ENCODE measurements at regions not wholly inside any gene's neighbourhood (a gene's known extent, or its start where the extent isn't known, plus 50 kb on each side); places are given as distances from the start of the nearest gene placed in this dataset.

- H3K27ac ChIP-seq (ENCODE audit: extremely low read depth, low read depth, low read length) = no peak overlapping the region
- ChIA-PET CTCF (no interaction called here), POLR2A (no interaction called here)
- H3K4me3 ChIP-seq (ENCODE audit: low read depth, low read length) = no peak overlapping the region
- H3K36me3 ChIP-seq (ENCODE audit: control insufficient read depth in 2 of 2, insufficient read depth in 1 of 2, low read length in 2 of 2) = no peaks in the 10 kb centered on the region
- H3K9me3 ChIP-seq (ENCODE audit: control insufficient read depth, insufficient read depth, low read depth, low read length) = no peaks in the 10 kb centered on the region
- H3K4me1 ChIP-seq (ENCODE audit: control insufficient read depth, insufficient read depth, low read length) = no peaks in the 10 kb centered on the region
- TF ChIP-seq ZNF133 (tag by site-specific recombination; IDR thresholded peaks at IDR 0.05) (no peak), ZNF26 (tag by site-specific recombination; IDR thresholded peaks at IDR 0.05) (no peak), GLI2 (tag by site-specific recombination; IDR thresholded peaks at IDR 0.05; ENCODE audit: borderline replicate concordance, low read depth) (no peak), ZNF169 (tag by site-specific recombination; IDR thresholded peaks at IDR 0.05) (no peak), PRDM2 (tag by site-specific recombination; IDR thresholded peaks at IDR 0.05; ENCODE audit: borderline replicate concordance) (no peak), ZNF155 (tag by site-specific recombination; IDR thresholded peaks at IDR 0.05) (no peak), GLIS2 (tag by site-specific recombination; IDR thresholded peaks at IDR 0.05) (no peak), ZNF221 (tag by site-specific recombination; IDR thresholded peaks at IDR 0.05; ENCODE audit: borderline replicate concordance) (no peak), ZNF10 (tag by site-specific recombination; IDR thresholded peaks at IDR 0.05) (no peak), ZNF266 (tag by site-specific recombination; IDR thresholded peaks at IDR 0.05; ENCODE audit: low read depth) (no peak), ZNF223 (tag by site-specific recombination; IDR thresholded peaks at IDR 0.05) (no peak), ZNF585B (tag by site-specific recombination; IDR thresholded peaks at IDR 0.05) (no peak), ZEB2 (tag by site-specific recombination; IDR thresholded peaks at IDR 0.05) (no peak), ZNF596 (tag by site-specific recombination; IDR thresholded peaks at IDR 0.05) (no peak), ZNF776 (tag by site-specific recombination; IDR thresholded peaks at IDR 0.05; ENCODE audit: borderline replicate concordance) (no peak), ZFP41 (tag by site-specific recombination; IDR thresholded peaks at IDR 0.05; ENCODE audit: borderline replicate concordance) (no peak), ZNF48 (tag by site-specific recombination; IDR thresholded peaks at IDR 0.05) (no peak), ZXDB (tag by site-specific recombination; IDR thresholded peaks at IDR 0.05) (no peak), ZFP37 (tag by site-specific recombination; IDR thresholded peaks at IDR 0.05) (no peak), RBAK (tag by site-specific recombination; IDR thresholded peaks at IDR 0.05) (no peak)
Observed at GRCh38 chr10:108385963-108386362, 1221.5 kb upstream of the SORCS1 start.

GRCh38 chr10:108384378-108384777 lies 1219.9 kb upstream of the SORCS1 start:
- CTCF ChIA-PET = no interaction called here
- no peaks in the 10 kb centered on the region for H3K9me3 ChIP-seq (ENCODE audit: control insufficient read depth, insufficient read depth, low read depth, low read length)
- POLR2A ChIA-PET = no interaction called here
- TF ChIP-seq ZNF692 (tag by site-specific recombination; IDR thresholded peaks at IDR 0.05) (no peak), ZNF768 (tag by site-specific recombination; IDR thresholded peaks at IDR 0.05) (no peak), ZBTB48 (tag by site-specific recombination; IDR thresholded peaks at IDR 0.05) (no peak), ZNF19 (tag by site-specific recombination; IDR thresholded peaks at IDR 0.05; ENCODE audit: low read depth) (no peak), OSR2 (tag by site-specific recombination; IDR thresholded peaks at IDR 0.05) (no peak), ZNF433 (tag by site-specific recombination; IDR thresholded peaks at IDR 0.05; ENCODE audit: low read depth) (no peak), ZNF513 (tag by site-specific recombination; IDR thresholded peaks at IDR 0.05) (no peak)

More at GRCh38 chr10:108384378-108384777, 1219.9 kb upstream of the SORCS1 start:
- no peak overlapping the region for H3K4me3 ChIP-seq (ENCODE audit: low read depth, low read length)
- H3K36me3 ChIP-seq (ENCODE audit: control insufficient read depth in 2 of 2, insufficient read depth in 1 of 2, low read length in 2 of 2) = no peaks in the 10 kb centered on the region
- no peak overlapping the region for H3K27ac ChIP-seq (ENCODE audit: extremely low read depth, low read depth, low read length)
- no peaks in the 10 kb centered on the region for H3K4me1 ChIP-seq (ENCODE audit: control insufficient read depth, insufficient read depth, low read length)
